ENCODE measurements at regions not wholly inside any gene's neighbourhood (a gene's known extent, or its start where the extent isn't known, plus 50 kb on each side); places are given as distances from the start of the nearest gene placed in this dataset.

DNA sequence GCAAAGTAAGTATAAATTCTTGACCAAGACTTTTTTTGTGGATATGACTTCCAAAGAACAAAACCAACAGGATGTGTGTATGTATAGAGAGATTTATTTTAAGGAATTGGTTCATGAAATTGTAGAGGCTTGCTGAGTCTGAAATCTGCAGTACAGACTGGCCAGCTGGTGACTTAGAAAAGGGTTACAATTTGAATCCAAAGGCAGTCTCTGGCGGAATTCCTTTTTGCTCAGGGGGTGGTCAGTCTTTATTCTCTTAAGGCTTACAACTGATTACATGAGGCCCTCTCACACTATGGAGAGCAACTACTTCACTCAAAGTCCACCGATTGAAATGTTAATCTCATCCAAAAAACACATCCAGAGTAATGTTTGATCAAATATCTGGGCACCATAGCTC is 100.1 kb upstream of the IMMP2L start:
- H2AK5ac ChIP-seq (ENCODE audit: low read depth, low read length) = no peak overlapping the region
- H3K4me3 ChIP-seq (ENCODE audit: insufficient read depth, low read depth, low read length) = no peak overlapping the region
- H3K36me3 ChIP-seq (ENCODE audit: control insufficient read depth, insufficient read depth, low read length) = no peaks in the 10 kb centered on the region
- H3K4ac ChIP-seq (ENCODE audit: low read depth, low read length) = no peak overlapping the region
- no peak overlapping the region for H2BK15ac ChIP-seq (ENCODE audit: low read depth, low read length)
- ATAC-seq (ENCODE audit: low read depth) (no peak), DNase-seq (no peak)
- no peak overlapping the region for H3K23ac ChIP-seq (ENCODE audit: low read depth, low read length)
- H3K27me3 ChIP-seq (ENCODE audit: control insufficient read depth, insufficient read depth, low read length) = no peaks in the 10 kb centered on the region
- H4K5ac ChIP-seq (ENCODE audit: low read depth, low read length) = no peak overlapping the region
- H2AFZ ChIP-seq (replicated peaks; ENCODE audit: low read length, poor library complexity) = no peak overlapping the region
- H3K4me1 ChIP-seq (ENCODE audit: control insufficient read depth, insufficient read depth, low read length) = no peaks in the 10 kb centered on the region
- BruUV-seq (replicated peaks) = no TSS peak
- no peak overlapping the region for H4K8ac ChIP-seq (ENCODE audit: low read depth in 2 of 2, low read length in 2 of 2)
- in situ Hi-C loops (cut with MboI; ENCODE audit: low sequenced_read_pairs) (no loop called here), intact Hi-C loops (cut with micrococcal nuclease) (no loop called here), dilution Hi-C loops (cut with HindIII; ENCODE audit: low sequenced_read_pairs, unreplicated experiment) (no loop called here)
- no peak overlapping the region for H3K56ac ChIP-seq (ENCODE audit: extremely low read depth, insufficient read depth, low read length)
- TF ChIP-seq CHD1 (IDR thresholded peaks at IDR 0.05; ENCODE audit: low read depth, low read length) (no peak), RFX5 (IDR thresholded peaks at IDR 0.05; ENCODE audit: low read depth, low read length) (no peak)
- TF ChIP-seq, protein P1, sequence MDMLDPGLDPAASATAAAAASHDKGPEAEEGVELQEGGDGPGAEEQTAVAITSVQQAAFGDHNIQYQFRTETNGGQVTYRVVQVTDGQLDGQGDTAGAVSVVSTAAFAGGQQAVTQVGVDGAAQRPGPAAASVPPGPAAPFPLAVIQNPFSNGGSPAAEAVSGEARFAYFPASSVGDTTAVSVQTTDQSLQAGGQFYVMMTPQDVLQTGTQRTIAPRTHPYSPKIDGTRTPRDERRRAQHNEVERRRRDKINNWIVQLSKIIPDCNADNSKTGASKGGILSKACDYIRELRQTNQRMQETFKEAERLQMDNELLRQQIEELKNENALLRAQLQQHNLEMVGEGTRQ (IDR thresholded peaks at IDR 0.05; ENCODE audit: low read depth, low read length) = no peak
- TF ChIP-seq, protein P2, sequence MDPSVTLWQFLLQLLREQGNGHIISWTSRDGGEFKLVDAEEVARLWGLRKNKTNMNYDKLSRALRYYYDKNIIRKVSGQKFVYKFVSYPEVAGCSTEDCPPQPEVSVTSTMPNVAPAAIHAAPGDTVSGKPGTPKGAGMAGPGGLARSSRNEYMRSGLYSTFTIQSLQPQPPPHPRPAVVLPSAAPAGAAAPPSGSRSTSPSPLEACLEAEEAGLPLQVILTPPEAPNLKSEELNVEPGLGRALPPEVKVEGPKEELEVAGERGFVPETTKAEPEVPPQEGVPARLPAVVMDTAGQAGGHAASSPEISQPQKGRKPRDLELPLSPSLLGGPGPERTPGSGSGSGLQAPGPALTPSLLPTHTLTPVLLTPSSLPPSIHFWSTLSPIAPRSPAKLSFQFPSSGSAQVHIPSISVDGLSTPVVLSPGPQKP (IDR thresholded peaks at IDR 0.05; ENCODE audit: borderline replicate concordance, low read depth, low read length) = no peak
- no peak overlapping the region for H3K27ac ChIP-seq (ENCODE audit: insufficient read depth, low read length)
- H2BK5ac ChIP-seq (ENCODE audit: low read depth, low read length, poor library complexity, severe bottlenecking) = no peak overlapping the region
- H2BK20ac ChIP-seq (ENCODE audit: low read depth, low read length) = no peak overlapping the region
- H2BK120ac ChIP-seq (ENCODE audit: low read depth, low read length) = no peak overlapping the region
- no peak overlapping the region for H3K9ac ChIP-seq (ENCODE audit: low read depth, low read length)
- H3K9me3 ChIP-seq (ENCODE audit: control insufficient read depth, insufficient read depth, low read length) = no peaks in the 10 kb centered on the region
- no peaks in the 10 kb centered on the region for H3K79me1 ChIP-seq (ENCODE audit: low read depth in 1 of 2, low read length in 2 of 2)
- CTCF ChIA-PET = no interaction called here
- POLR2A ChIA-PET (ENCODE audit: unreplicated experiment) = no interaction called here
- no peak overlapping the region for H4K91ac ChIP-seq (ENCODE audit: insufficient read depth, low read depth, low read length)
- H3K4me2 ChIP-seq (ENCODE audit: low read depth, low read length) = no peak overlapping the region
- H3K14ac ChIP-seq (replicated peaks; ENCODE audit: low read depth, low read length) = no peak overlapping the region
- WGBS, 2 experiments (ENCODE audit: extremely low coverage in 2 of 2, insufficient read length in 1 of 2) = no CpG with 5 or more reads among the region's 2 CpGs
- H3K18ac ChIP-seq (ENCODE audit: low read depth, low read length) = no peak overlapping the region
- H3K9me1 ChIP-seq (ENCODE audit: insufficient read depth, low read length) = no peaks in the 10 kb centered on the region
- H4K20me1 ChIP-seq (ENCODE audit: insufficient read depth, low read length) = no peaks in the 10 kb centered on the region
- H2AK9ac ChIP-seq (replicated peaks; ENCODE audit: low read depth, low read length, poor library complexity) = no peak overlapping the region

Measured in IMR-90 (cell line).